Right lobe of liver (tissue), 6 donors: ENCODE measurements at regions not wholly inside any gene's neighbourhood (a gene's known extent, or its start where the extent isn't known, plus 50 kb on each side); places are given as distances from the start of the nearest gene placed in this dataset.

ENCODE experiments used
- ATAC-seq, 4 donors: fragments of 200-7000 bp; cut with Tn5 transposase; one replicate each; pipeline ENCODE4 v1.9.1; 2020; ENCODE audit warnings: mild to moderate bottlenecking in 4 of 4, moderate library complexity in 4 of 4
- DNase-seq, 3 donors: peaks; one replicate each; pipeline ENCODE4 v3.0.0-alpha.2; 2020
- H3K27ac ChIP-seq, 3 donors: fragments of 200-600 bp; one replicate each; pipeline ENCODE4 v1.8.0; 2022
- H3K27me3 ChIP-seq, 2 donors: fragments of 200-600 bp; one replicate each; pipeline ENCODE4 v1.8.0; 2022
- H3K36me3 ChIP-seq, 4 donors: fragments of 200-600 bp; sonication (generic) in 1 of 4; one replicate each; pipeline versions ENCODE4 v1.5.1 to v1.8.0; 2017 to 2022; ENCODE audit warnings: control low read depth in 1 of 4
- H3K4me1 ChIP-seq, 4 donors: fragments of 200-600 bp; sonication (generic) in 1 of 4; one replicate each; pipeline versions ENCODE4 v1.5.1 to v1.8.0; 2017 to 2022; ENCODE audit warnings: control low read depth in 1 of 4
- H3K4me3 ChIP-seq, 3 donors: fragments of 200-600 bp; one replicate each; pipeline ENCODE4 v1.8.0; 2022
- H3K9me3 ChIP-seq, 4 donors: fragments of 200-600 bp; sonication (generic) in 1 of 4; one replicate each; pipeline versions ENCODE4 v1.5.1 to v1.8.0; 2017 to 2022; ENCODE audit warnings: control low read depth in 1 of 4
- POLR2A ChIP-seq: fragments of 450-650 bp; IDR thresholded peaks from one replicate; pipeline ENCODE4 v1.6.1; 2017; ENCODE audit warnings: antibody characterized with exemption, mild to moderate bottlenecking
- WGBS: methylation state at CpG from one replicate; pipeline ENCODE4 v1.1.6; 2018; ENCODE audit warnings: low coverage, low lambda C conversion rate; ENCODE audit not compliant: insufficient coverage; ENCODE audit errors: missing lambda C conversion rate; 5-methylcytosine and 5-hydroxymethylcytosine counted together
- intact Hi-C, 2 donors: fragments of 100-400 bp; cut with DNase I; formaldehyde crosslinking; loops; one replicate each; pipeline versions ENCODE4 v1.11.2 to v1.14.1; 2022
- TF ChIP-seq, protein P1 (sequence below), 4 donors: fragments of 200-600 bp in 3 of 4; fragments of 450-650 bp in 1 of 4; IDR thresholded peaks; one replicate each; pipeline versions ENCODE4 v1.5.1 to v1.8.0; 2016 to 2022; ENCODE audit warnings: antibody characterized with exemption in 4 of 4, mild to moderate bottlenecking in 2 of 4
- donor health status: DM: no; HTN: yes; CAD: no.
- donor health status: DM: no; HTN: no; CAD: no.
- donor health status: DM: no; HTN: no; CAD: no.
- donor health status: DM: no; HTN: yes; CAD: no.
- donor health status: DM: no; HTN: yes; CAD: no.

DNA sequence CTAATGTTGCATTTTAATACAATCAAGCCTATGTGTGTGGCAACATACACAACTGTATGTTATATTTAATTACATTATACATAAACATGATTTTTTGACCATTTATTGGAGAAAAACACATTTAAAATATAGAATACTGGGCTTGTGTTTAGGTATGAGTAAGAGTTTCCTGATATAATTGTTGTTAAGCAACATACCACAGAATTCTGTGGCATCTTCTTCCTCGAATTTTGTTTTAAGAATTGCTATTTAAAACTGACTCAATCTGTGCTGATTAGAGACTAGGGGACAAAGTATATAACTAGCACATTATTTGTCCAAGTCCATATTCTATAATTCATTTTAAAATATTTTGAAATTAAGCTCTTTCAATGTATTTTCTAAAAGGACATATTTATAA is 376.8 kb upstream of the THBS1 start:
- H3K4me1 ChIP-seq, result no peaks in the 10 kb centered on the region

DNA sequence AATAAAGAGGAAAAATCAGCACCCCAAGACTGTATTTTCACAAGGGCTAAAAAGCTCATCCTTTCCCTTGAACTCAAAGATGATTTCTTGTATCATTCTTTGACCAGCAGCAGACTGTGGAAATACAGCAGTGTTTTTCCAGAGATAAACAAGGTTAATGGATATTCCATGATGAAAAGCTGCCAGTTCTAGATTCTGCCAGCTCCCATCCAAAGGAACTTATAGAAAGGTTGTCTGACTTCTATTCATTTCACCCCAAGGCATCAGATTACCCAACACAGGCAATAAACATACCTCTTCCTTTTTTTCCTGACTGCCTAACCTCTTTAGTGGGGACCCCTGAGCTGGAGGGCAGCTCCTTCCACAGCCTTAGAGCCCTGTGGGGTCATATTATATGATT is 375.8 kb upstream of the THBS1 start:
- Histone ChIP-seq H3K9me3 (no peaks in the 10 kb centered on the region), H3K4me1 (no peaks in the 10 kb centered on the region), H3K27ac (no peak overlapping the region), H3K36me3 (no peaks in the 10 kb centered on the region), H3K4me3 (no peak overlapping the region), H3K27me3 (no peaks in the 10 kb centered on the region)
- intact Hi-C loops, result no loop called here
- TF ChIP-seq, protein P1, sequence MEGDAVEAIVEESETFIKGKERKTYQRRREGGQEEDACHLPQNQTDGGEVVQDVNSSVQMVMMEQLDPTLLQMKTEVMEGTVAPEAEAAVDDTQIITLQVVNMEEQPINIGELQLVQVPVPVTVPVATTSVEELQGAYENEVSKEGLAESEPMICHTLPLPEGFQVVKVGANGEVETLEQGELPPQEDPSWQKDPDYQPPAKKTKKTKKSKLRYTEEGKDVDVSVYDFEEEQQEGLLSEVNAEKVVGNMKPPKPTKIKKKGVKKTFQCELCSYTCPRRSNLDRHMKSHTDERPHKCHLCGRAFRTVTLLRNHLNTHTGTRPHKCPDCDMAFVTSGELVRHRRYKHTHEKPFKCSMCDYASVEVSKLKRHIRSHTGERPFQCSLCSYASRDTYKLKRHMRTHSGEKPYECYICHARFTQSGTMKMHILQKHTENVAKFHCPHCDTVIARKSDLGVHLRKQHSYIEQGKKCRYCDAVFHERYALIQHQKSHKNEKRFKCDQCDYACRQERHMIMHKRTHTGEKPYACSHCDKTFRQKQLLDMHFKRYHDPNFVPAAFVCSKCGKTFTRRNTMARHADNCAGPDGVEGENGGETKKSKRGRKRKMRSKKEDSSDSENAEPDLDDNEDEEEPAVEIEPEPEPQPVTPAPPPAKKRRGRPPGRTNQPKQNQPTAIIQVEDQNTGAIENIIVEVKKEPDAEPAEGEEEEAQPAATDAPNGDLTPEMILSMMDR (IDR thresholded peaks at IDR 0.05), result no peak
- TF ChIP-seq POLR2A, result no peak
- no peak for DNase-seq
- no peak for ATAC-seq

More for the DNA sequence above, 376.8 kb upstream of the THBS1 start:
- Histone ChIP-seq H3K36me3 (no peaks in the 10 kb centered on the region), H3K4me3 (no peak overlapping the region), H3K27ac (no peak overlapping the region), H3K27me3 (no peaks in the 10 kb centered on the region), H3K9me3 (no peaks in the 10 kb centered on the region)
- ATAC-seq, result no peak
- intact Hi-C loops, result no loop called here
- no peak for DNase-seq
- WGBS, result 59% methylated on average over 1 of the region's 1 CpG
- TF ChIP-seq, protein P1 (IDR thresholded peaks at IDR 0.05), result no peak

DNA sequence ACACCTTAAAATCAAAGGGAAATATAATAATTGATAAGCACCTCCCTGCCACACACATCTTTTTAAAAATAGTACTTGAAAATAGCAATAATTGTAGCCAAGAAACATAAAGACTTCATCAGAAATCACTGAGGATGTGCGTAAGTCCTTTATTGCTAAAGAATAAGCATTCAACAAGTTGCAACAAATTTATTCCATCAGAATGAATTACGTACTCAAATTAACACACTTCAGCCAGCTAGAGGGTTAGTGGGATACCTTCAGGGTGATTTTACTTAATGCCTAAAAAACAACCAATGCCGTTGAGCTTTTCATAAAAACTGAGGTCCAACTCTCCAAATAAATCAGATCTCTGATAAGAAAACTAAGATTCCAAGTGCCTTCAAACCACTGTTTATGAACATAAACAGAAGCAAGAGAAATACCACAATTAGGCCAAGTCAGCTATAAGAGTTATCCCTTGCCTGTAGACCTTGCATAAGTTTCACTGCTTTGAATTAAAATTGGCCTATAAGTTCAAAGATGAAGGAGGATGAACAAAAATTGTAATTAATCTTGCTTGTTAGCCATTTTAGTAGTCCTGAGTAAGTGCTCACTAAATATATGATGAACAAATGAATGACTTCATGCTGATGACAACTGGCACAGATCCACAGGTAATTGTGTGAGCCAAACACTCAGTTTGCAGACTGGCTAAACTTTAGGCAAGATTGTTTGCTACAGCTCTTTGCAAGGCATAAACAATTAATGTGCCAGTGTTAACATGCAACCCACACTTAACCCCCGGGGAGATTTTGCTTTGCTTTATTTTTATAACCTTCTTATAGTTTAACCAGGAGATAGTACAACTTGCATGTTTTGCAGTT is 375.1 kb upstream of the THBS1 start:
- no peak overlapping the region for H3K27ac ChIP-seq
- H3K4me3 ChIP-seq, result no peak overlapping the region
- TF ChIP-seq POLR2A, result no peak
- TF ChIP-seq, protein P1 (IDR thresholded peaks at IDR 0.05), result no peak
- intact Hi-C loops, result no loop called here
- H3K4me1 ChIP-seq, result no peaks in the 10 kb centered on the region
- no peaks in the 10 kb centered on the region for H3K36me3 ChIP-seq
- ATAC-seq, result no peak
- WGBS, result 62% methylated on average over 4 of the region's 4 CpGs
- no peaks in the 10 kb centered on the region for H3K27me3 ChIP-seq
- H3K9me3 ChIP-seq, result peaks cover 0 to 4% (median 0%) of the 10 kb centered on the region in 4 donors
- no peak for DNase-seq

DNA sequence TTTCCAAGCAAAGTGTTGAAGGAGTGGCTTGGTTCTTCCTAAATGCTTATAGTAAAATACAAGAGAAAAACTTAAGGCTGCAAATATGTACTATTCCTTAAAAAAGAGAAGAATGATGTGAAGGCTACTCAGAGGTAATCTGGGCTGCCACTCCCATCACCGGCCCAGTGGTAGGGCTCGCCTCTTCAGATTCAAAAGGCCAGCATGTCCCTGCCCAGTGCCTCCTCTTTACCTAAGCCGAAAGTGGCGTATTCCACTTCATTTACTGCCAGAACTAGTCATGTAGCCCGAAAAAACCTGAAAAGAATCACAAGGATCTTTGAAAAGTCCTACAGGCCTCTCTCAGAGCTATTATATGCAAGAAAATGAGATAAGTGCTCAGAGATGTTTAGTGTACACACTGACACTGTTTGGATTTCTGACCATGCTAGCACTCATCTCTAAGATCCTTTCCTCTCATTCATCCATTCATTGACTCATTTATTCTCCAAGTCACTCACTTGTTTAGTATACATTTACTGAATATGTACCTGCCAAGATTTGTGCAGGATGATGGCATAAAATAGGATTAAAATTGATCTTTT is 373.3 kb upstream of the THBS1 start:
- Histone ChIP-seq H3K27me3 (no peaks in the 10 kb centered on the region), H3K27ac (no peak overlapping the region)
- WGBS, result 90% methylated on average over 2 of the region's 5 CpGs

More for the DNA sequence above, 373.3 kb upstream of the THBS1 start:
- no peaks in the 10 kb centered on the region for H3K36me3 ChIP-seq
- intact Hi-C loops, result no loop called here
- peaks cover 0 to 8% (median 0%) of the 10 kb centered on the region in 4 donors for H3K9me3 ChIP-seq
- no peak for ATAC-seq
- DNase-seq, result no peak
- no peak overlapping the region for H3K4me3 ChIP-seq
- no peak for TF ChIP-seq POLR2A
- TF ChIP-seq, protein P1 (IDR thresholded peaks at IDR 0.05), result no peak
- no peaks in the 10 kb centered on the region for H3K4me1 ChIP-seq
